Germinal center (tissue), 1 donor: ENCODE measurements at regions not wholly inside any gene's neighbourhood (a gene's known extent, or its start where the extent isn't known, plus 50 kb on each side); places are given as distances from the start of the nearest gene placed in this dataset.
"Not testable (repeated sequence)": the region's sequence is repeated elsewhere in the genome, so short reads cannot be mapped to it uniquely, and the experiment has no call there.

ENCODE experiments used
- DNase-seq: peaks from one replicate; pipeline ENCODE4 v3.0.0; 2012; ENCODE audit warnings: mixed read lengths, low spot score

DNA sequence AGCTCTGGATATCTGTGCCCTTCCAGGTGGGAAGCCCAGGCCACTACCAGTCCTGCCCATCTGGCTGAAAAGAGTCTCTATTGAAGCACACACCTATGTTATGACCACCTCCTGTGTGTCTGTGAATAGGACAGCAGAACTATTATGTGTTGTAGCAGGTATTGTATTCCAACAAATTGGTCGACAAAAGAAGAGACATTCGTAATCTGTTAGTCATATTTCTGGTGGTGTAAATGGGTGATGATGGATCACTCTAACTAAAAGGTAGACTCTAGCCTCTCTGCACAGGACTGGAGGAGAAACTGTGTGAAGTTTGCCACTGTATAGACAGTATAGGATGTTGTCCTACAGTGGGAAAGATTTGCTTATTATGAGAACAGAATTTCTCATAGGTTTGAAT, 416.1 kb downstream of the TMEM38B start:
- DNase-seq, result no peak

DNA sequence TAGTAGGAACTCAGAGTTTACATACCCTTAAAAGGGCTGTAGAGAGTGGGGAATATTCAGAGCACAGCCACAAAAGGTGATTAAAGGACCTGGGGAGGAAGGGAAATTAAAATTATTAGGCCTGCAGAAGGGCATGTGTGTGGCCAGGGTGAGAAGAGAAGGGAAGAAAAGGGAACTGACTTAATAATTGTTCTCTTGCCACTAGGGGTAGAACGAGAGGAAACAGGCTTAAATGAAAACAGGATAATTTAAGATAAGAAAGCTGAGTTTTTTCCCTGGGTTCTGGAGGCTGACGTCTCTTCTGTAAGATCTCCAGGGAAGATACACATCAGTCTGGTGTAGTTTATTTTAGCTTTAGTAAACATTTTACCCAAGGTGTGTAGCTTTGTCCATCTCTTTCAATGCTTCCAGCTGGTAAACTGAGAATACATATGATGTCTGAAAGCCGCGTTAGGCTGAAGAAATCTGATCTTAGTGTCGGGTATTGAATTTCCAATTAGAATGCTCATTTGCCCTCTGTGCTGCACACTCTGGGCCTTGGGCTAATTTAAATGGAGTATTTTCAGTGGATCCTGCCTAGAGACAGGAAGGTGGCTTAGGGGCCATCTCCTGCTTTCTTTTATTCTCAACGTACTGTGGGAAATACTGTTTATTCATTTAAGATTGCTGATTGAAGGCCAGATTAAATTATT, 416.8 kb downstream of the TMEM38B start:
- no peak for DNase-seq

DNA sequence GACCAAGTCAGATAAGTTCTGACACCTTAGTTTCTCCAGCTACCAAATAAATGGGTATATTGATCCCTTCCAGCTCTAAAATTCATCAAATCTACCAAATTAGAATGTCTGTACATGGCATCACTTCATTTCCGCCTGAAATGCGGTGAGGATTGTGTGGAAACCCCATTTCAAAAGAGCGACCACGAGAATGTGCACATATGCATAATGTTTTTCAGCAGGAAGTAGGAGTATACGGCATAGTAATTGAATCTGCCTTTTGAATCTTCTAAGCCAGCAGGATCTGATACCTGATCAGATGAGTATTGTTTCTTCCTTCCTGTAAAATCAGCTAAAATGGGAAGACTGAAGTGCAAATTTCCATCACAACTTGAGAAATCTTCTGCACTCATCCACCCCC, 418.6 kb downstream of the TMEM38B start:
- DNase-seq, result no peak

DNA sequence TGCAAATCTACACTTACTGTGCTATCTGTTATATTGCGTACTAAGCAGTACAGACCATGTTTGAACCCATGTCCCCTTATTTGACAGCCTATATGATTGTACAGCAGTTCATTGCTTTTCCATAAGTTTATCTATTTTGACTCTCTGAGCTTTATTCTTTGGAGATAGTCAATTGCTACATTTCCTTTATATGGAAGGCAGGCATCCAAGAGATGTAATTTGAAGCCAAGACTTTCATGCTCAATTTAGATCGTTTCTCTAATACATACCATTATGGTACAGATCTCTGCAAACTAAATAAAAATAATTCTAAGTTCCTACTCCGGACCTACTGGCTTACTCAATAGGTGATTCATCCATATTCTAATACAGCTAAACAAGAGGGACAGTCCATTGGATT, 424.8 kb downstream of the TMEM38B start:
- DNase-seq, result no peak

DNA sequence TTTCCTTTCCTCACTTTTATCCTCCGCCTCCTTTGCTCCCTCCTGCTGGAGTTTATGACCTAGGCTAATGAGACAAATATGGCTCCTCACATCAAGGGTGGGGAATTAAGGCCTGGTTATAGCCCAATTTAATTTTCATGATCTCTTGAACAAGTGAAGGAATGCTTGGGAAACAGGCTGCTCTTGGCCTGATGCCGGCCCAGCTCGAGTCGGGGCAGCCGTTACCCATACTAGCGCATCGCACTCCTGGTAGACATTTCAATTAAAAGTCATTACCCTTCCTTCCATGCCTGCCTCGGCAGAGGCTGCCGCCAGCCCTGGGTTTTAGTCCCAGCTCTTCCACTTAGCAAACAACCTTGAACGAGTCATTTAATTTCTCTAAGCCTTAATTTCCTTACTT, 425.7 kb downstream of the TMEM38B start:
- DNase-seq, result no peak

DNA sequence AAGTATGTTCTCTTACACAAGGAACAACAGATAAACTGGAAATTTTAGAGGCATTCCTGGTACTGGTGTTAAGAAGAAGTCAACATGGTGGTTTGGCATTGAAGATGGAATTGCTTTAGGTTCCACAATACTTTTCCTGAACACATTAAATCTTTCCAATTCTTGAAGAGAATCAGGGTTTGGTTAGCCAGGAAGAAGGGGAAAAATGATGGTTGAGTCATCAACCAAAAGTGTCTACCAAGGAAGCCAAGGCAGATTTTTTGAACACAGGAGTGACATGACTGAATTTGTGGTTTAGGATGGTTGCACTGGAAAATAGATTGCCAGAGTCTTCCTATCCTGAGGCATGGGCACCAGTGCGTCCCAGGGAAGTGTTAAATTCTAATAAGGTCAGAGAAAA, 433.4 kb downstream of the TMEM38B start:
- no peak for DNase-seq

DNA sequence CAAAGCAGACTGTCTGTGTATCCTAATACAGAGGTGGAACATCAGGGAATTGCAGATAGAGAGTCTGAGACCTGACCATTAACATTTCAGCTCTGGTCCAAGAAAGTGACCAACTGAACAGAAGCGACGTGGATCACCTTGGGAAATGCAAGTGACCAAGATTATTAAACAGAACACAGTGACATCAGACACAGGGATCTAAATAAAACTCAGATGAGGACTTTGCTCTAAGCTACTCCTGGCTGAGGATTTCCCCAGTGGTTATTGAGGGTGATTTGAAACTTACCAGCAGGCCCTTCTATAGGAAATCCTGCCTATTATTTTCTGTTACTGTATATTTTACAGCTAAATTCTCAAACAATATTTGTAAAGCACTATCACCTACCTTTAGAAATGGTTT, 436.0 kb downstream of the TMEM38B start:
- no peak for DNase-seq

DNA sequence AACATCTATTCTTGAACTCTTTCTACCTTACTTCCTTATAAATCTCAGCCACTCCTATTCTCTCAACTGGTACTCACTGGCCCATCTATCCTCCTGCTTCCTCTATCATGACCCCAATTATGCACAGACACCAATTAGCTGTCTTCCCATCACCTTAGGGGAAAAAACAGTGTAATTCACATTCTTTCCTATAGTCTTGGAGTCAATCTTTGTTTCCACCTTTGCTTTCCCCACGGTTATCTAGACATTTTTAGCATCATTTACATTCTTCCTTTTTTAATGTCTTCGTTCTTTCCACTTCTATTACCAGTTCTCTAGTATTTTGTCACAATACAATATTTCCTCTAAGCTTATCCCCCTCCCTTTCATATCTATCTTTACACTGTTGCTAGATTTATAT, 449.4 kb downstream of the TMEM38B start:
- no peak for DNase-seq

DNA sequence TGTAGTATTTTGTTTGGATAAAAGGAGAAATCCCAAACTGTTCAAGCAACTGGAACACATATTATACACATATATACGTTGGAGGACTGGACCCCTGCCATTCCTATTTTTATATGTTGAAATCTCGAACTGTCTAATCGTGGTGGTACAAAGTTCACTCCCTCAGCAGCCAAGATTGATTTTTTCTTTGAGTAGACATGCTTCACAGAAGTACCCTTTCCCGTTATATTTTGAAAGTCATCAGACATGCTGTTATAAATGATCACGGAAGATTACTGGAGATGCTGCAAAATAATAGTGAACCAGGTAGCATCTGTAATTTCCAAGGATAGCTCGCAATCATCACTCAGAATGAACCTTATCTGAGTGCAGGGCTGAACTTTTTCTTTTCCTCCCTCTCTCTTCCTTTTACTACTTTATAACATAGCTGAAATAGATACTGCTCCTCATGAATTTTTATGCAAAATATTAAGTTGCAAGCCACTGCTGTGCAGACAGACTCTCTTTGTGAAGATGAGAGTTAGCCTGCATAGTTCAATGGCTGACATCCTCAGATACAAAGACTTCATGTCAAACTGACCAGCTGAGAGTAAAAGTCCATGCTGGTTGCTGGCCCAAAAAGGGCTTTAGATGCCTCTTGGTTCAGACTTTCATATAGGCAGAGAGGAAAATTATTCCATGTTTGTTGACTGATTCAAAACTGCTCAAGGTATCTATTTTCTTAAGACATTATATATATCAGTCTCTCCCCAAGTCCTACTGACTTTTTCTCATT, 451.9 kb downstream of the TMEM38B start:
- DNase-seq, result no peak

DNA sequence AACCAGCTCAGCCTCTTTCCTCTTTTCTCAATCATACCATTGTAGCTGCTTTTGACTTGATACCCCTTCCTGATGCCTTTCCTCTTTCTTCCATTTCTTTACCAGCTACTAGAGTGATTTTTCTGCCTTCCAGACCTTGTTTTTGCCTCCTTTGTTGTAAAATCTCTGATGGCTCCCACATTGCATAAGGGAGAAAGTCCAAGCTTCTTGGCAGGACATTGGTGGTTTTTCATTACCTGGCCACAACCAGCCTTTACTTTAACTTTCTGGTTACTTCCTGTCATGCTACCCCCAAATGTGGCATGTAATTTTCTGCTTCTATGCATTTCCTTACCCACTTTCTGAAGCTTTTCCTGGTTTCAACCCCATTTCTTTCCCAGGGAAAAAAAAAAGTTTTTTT, 452.5 kb downstream of the TMEM38B start:
- no peak for DNase-seq

DNA sequence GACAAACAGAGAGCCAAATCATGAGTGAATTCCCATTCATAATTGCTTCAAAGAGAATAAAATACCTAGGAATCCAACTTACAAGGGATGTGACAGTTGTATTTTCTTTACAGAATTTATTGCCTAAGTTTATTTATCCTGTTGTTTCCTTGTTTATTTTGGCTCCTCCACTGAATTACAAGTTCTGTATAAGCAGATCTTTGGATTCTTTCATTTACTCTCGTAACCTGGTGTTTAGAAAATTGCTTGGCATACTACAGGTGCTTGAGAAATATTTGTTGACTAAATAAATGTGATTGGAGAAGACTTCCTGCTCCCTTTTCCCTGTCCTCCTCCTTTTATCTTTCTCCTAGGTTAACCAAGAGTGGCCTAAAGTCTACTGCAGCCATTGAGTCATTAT, 455.6 kb downstream of the TMEM38B start:
- no peak for DNase-seq

DNA sequence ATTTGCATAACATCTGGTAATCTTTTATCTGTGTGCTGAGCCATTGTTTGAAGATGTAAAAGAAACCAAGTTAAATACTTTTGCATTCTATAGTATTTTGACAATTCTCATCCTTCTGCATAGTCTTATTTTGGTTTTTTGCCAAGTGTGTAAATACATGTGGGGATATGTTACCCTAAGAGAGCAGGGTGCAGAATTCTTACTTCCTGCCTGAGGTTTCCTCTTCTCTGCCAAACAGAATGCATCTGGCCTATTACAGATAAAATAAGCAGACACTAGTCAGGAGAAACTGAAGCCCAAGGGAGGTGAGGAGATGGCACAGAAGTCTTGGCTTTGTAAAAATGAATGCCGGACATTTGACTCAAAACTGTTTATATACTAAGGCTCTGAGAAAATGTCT, 462.1 kb downstream of the TMEM38B start:
- no peak for DNase-seq

DNA sequence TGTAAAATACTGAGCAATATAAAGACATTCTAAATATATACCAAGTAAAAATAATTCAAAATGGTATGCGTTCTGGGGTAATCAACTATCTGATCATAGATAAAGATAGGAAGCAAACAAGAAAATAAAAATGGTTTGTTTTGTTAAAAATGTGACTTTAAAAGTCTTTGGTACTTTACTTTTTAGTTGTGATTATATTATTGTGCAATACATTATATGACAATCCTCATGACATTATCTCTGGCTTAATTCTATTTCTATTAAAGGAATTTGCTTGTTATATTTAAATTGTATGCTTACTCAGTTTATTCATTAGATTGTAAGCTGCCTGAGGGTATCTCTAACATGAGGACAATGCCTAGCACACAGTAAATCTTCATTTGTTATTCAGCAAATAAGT, 477.9 kb downstream of the TMEM38B start:
- DNase-seq, result no peak

DNA sequence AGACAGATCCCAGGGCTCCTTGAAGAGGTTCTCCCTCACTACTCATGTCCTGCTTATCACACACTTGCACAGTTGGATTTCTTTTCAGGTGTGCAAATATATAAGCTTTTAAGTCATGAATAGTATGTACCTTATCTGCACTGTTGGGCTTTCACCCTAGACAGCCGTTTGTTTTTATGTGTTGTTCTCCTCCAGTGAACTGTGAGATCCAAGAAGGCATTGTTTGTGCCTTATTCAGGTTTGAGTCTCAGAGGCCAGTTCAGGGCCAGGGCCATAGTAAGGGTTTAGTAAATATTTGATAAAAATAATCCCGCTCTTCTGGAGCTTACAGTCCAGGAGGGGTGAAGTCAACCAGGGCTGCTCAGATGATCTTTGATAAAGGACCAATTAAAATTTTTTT, 480.0 kb downstream of the TMEM38B start:
- DNase-seq, result no peak

DNA sequence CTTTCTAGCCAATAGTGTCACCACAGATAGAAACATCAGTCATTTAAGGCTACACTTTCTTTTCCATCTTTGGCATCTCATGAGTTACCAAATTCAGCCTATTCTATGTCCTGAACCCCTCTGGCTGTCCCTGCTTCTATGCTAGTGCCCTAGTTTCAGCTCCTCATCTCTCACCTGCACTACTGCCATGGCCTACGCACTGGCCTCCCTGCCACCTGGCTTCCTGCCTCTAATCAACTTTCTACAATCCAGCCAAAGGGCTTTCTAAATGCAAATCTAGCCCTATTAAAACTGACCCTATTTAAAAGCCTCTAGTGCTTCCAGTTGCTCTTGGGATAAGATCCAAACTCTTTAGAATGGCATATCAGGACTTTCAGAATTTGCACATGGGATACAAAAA, 482.9 kb downstream of the TMEM38B start:
- DNase-seq, result no peak

DNA sequence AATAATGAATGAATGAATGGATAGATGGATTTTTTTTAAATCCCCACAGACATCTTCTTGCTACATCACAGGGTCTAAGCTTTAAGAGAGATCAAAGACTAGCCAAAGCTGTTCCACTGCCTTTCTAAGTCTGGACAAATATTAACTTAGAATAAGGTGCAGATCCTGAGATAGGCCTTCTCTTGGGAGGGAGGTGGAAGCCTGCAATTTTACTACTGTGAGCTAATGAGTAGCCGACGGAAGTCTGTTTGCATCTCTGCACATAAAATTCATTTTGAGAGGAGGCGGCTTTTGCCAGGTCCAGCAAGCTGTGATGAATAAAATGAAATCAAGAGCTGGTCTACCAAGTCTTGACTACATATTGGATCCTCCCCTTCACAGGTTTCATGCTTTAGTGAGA, 484.9 kb downstream of the TMEM38B start:
- DNase-seq, result no peak

DNA sequence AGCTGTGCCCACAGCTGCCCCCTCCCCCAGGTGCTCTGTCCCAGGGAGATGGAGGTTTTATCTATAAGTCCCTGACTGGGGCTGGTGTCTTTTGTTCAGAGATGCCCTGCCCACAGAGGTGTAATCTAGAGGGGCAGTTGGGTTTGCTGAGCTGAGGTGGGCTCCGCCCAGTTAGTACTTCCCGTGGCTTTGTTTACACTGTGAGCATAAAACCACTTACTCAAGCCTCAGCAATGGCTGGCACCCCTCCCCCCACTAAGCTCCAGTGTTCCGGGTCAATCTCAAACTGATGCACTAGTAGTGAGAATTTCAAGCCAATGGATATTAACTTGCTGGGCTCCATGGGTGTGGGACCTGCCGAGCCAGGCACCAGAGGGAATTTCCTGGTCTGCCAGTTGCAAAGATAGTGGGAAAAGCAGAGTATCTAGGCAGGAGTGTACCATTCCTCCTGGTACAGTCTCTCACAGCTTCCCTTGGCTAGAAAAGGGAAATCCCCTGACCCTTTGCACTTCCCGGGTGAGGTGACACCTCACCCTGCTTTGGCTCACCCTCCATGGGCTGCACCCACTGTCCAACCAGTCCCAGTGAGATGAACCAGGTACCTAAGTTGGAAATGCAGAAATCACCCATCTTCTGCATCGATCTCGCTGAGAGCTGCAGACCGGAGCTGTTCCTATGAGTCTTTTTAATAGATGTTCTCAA, 509.6 kb downstream of the TMEM38B start:
- not testable (repeated sequence) for DNase-seq

DNA sequence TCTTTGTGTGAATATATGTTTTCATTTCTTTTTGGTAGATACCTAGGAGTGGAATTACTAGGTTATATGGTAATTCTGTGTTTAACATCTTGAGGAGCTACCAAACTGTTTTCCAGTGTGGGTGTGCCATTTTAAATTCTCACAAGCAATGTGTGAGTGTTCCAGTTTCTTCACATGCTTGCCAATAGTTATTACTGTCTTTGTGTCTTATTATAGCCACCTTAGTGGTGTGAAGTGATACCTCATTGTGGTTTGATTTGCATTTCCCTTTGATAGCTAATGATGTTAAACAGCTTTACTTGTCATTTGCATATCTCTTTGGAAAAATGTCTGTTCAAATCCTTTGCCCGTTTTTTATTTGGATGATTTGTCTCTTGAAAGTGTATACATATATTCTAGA, 513.0 kb downstream of the TMEM38B start:
- no peak for DNase-seq

DNA sequence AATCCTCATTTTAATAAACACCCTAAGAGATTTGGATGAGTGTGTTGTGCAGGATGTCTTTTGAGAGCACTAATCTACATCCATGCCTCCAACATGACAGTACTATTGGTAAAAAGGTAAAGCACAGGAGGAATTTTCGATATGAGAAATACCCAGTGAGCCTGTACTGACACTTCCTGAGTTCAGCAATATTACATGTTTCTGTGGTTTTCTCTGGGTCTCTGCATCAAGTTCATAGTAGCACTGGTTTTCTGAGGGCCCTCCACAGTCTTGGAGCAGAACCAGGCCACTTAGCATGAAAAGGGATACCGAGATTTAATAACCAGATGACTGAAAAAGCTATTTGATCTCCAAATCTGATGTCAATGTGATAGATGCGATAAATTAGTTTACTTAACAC, 524.1 kb downstream of the TMEM38B start:
- no peak for DNase-seq

DNA sequence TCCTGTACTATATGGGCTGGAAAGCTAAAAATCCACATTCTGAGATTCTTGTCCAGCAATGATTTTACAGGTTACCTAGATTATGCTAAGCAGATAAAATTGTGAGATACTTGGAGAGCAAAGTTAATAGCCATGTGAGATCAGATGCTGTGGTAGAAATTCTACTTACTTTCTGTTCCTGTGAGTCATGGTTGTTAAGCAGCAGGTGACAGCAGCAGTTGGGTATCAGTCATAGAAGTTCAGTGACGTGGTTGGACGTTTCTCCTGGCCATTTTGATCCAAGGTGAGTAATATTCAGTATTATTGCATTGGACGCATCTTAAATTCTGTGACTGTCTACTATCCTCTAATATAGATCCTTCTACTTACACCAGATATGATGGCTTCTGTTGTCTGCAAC, 524.5 kb downstream of the TMEM38B start:
- no peak for DNase-seq

DNA sequence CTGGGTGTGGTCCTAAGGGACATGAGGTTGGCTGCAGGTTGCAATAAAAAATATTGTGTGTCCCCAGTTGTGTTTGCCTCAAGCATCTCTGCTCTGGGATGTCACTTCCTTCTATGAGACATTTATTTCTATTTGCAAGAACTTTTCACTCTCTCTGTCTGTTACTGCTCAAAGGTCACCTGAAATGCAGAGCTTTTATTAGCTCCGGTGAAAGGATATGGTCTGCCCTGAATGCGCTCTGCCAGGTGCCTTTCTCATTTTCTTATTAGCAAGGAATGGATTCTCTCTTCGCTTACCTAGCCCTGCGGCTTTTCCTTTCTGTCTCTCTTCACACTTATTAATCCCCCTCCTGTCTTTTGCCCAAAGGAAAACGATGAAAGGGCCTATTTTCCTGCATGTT, 526.1 kb downstream of the TMEM38B start:
- DNase-seq, result no peak

DNA sequence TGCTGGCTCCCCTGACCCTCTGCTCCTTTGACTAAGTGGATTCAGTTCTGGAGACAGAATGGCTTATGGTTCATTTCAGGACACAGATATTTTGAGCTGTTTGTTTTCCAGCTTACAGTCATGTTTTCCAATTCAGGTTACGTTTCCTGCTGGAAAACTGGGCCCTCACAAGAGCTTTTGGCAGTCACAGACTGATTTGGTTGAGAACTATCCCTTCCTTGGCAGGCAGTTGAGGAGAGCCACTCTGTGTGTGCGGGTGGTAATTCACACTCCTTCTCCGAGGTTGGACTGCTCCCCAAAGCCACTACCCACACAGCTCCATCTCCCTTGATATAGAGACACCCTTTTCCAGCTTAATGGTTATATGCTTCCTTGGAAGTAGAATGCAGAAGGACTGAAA, 534.5 kb downstream of the TMEM38B start:
- DNase-seq, result no peak

DNA sequence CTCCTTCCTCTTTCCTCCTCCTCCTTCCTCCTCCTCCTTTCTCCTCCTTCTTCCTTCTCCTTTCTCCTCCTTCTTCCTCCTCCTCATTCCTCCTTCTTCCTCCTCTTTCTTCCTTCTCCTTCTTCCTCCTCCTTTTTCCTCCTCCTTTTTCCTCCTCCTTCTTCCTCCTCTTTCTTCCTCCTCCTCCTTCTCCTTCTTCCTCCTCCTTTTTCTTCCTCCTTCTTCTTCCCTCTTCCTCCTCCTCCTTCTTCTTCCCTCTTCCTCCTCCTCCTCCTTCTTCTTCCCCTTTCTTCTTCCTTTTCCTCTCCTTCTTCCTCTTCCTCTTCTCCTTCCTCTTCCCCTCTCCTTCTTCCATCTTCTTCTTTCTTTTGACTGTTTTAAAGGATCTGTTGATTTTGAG, 538.8 kb downstream of the TMEM38B start:
- no peak for DNase-seq
